SK-N-SH (cell line): ENCODE measurements at regions not wholly inside any gene's neighbourhood (a gene's known extent, or its start where the extent isn't known, plus 50 kb on each side); places are given as distances from the start of the nearest gene placed in this dataset.

Source experiments
- CTCF ChIA-PET: fragments of 300-600, 350-600 bp; formaldehyde crosslinking; extraction: SDS; loops from one replicate; lab custom pipeline; 2021; lab: Yijun Ruan, JAX
- POLR2A ChIA-PET: fragments of 350-600 bp; sonication (Branson Sonifier 250); formaldehyde crosslinking; extraction: SDS; loops from one replicate; lab custom pipeline; 2020; ENCODE audit warnings: antibody characterized with exemption, inconsistent platforms; lab: Yijun Ruan, JAX
- DNase-seq: peaks from one replicate; pipeline ENCODE4 v3.0.0; 2012
- H2AFZ ChIP-seq: fragments of 200-600 bp; sonication (generic); 2 replicates; pipeline ENCODE4 v1.8.1; 2016; ENCODE audit warnings: antibody characterized with exemption, mild to moderate bottlenecking, low read depth
- H3F3A ChIP-seq: fragments of 200-600 bp; sonication (generic); replicated peaks from 2 replicates; pipeline ENCODE3; 2016; ENCODE audit warnings: antibody characterized with exemption, mild to moderate bottlenecking; ENCODE audit not compliant: insufficient read depth
- H3K27ac ChIP-seq, 2 experiments: fragments of 200-500 bp in 1 of 2; fragments of 200-600 bp in 1 of 2; sonication (Bioruptor generic) in 1 of 2; sonication (generic), shearing (Covaris generic) in 1 of 2; 2 replicates each; pipeline versions ENCODE4 v1.5.1 to v1.6.1; 2014 to 2016; ENCODE audit warnings: low read depth in 2 of 2, inconsistent platforms in 1 of 2, low read length in 1 of 2, mild to moderate bottlenecking in 1 of 2, mixed read lengths in 1 of 2
- H3K27me3 ChIP-seq: fragments of 200-600 bp; sonication (generic), shearing (Covaris generic); 2 replicates; pipeline ENCODE4 v1.6.1; 2016; ENCODE audit warnings: mixed run types; ENCODE audit not compliant: insufficient read depth
- H3K36me3 ChIP-seq, 2 experiments: fragments of 200-500 bp in 1 of 2; fragments of 200-600 bp in 1 of 2; sonication (Bioruptor generic) in 1 of 2; sonication (generic) in 1 of 2; replicated peaks in 1 of 2; 2 replicates each; pipeline versions ENCODE3 to v1.5.1; 2014 to 2016; ENCODE audit warnings: low read length in 1 of 2, mild to moderate bottlenecking in 1 of 2; ENCODE audit not compliant: insufficient read depth in 2 of 2, control insufficient read depth in 1 of 2
- H3K4me1 ChIP-seq, 2 experiments: fragments of 200-500 bp in 1 of 2; fragments of 200-600 bp in 1 of 2; sonication (Bioruptor generic) in 1 of 2; sonication (generic), shearing (Covaris generic) in 1 of 2; 2 replicates each; pipeline versions ENCODE4 v1.5.1 to v1.6.1; 2014 to 2016; ENCODE audit warnings: low read depth in 1 of 2, low read length in 1 of 2, mixed run types in 1 of 2; ENCODE audit not compliant: insufficient read depth in 2 of 2, control insufficient read depth in 1 of 2
- H3K4me2 ChIP-seq: fragments of 200-600 bp; sonication (generic), shearing (Covaris generic); 2 replicates; pipeline ENCODE4 v1.6.1; 2017; ENCODE audit warnings: mixed run types
- H3K4me3 ChIP-seq, 2 experiments: fragments of 200-500 bp in 1 of 2; fragments of 200-600 bp in 1 of 2; sonication (Bioruptor generic) in 1 of 2; sonication (generic), shearing (Covaris generic) in 1 of 2; 2 replicates each; pipeline versions ENCODE4 v1.5.1 to v1.8.1; 2014 to 2016; ENCODE audit warnings: low read depth in 2 of 2, inconsistent platforms in 1 of 2, low read length in 1 of 2, mild to moderate bottlenecking in 1 of 2, mixed read lengths in 1 of 2, moderate library complexity in 1 of 2
- H3K79me2 ChIP-seq: fragments of 200-600 bp; sonication (generic); 2 replicates; pipeline ENCODE4 v1.8.1; 2017; ENCODE audit warnings: mild to moderate bottlenecking; ENCODE audit not compliant: insufficient read depth
- H3K9ac ChIP-seq: fragments of 200-600 bp; sonication (generic); 2 replicates; pipeline ENCODE4 v1.6.1; 2017; ENCODE audit warnings: mixed run types
- H3K9me2 ChIP-seq: fragments of 200-600 bp; sonication (generic); 2 replicates; pipeline ENCODE4 v1.6.1; 2017; ENCODE audit warnings: mixed run types
- H3K9me3 ChIP-seq: fragments of 200-600 bp; sonication (generic); 2 replicates; pipeline ENCODE4 v1.6.1; 2017; ENCODE audit warnings: mixed run types, mild to moderate bottlenecking, moderate library complexity
- H4K20me1 ChIP-seq: fragments of 200-600 bp; sonication (generic); 2 replicates; pipeline ENCODE4 v1.6.1; 2017; ENCODE audit warnings: mild to moderate bottlenecking, mixed run types; ENCODE audit not compliant: insufficient read depth
- CHD2 ChIP-seq: fragments of 150-350 bp; IDR thresholded peaks from 2 replicates; pipeline ENCODE4 v1.6.1; 2018; ENCODE audit warnings: low read length; ENCODE audit not compliant: partially characterized antibody
- ELF1 ChIP-seq: IDR thresholded peaks from 2 replicates; pipeline ENCODE4 v1.4.0; 2012
- EP300 ChIP-seq, 2 experiments: IDR thresholded peaks; 2 replicates each; pipeline versions ENCODE4 v1.4.0 to v1.6.1; 2012; ENCODE audit warnings: borderline replicate concordance in 1 of 2, low read depth in 1 of 2, low read length in 1 of 2
- FOSL2 ChIP-seq: IDR thresholded peaks from 2 replicates; pipeline ENCODE4 v1.4.0; 2012; ENCODE audit warnings: low read depth, mild to moderate bottlenecking, moderate library complexity, borderline replicate concordance
- FOXM1 ChIP-seq: IDR thresholded peaks from 2 replicates; pipeline ENCODE4 v1.4.0; 2012; ENCODE audit warnings: low read depth, mild to moderate bottlenecking
- GABPA ChIP-seq: IDR thresholded peaks from 2 replicates; pipeline ENCODE4 v1.4.0; 2012; ENCODE audit warnings: low read depth, mild to moderate bottlenecking
- MXI1 ChIP-seq: IDR thresholded peaks from 2 replicates; pipeline ENCODE4 v1.6.1; 2012; ENCODE audit warnings: mild to moderate bottlenecking, low read depth, low read length, improper control_type of control experiment
- NFIC ChIP-seq: IDR thresholded peaks from 2 replicates; pipeline ENCODE4 v1.4.0; 2012; ENCODE audit warnings: borderline replicate concordance
- NRF1 ChIP-seq: IDR thresholded peaks from 2 replicates; pipeline ENCODE4 v1.6.1; 2012; ENCODE audit warnings: low read depth, mild to moderate bottlenecking, low read length
- POLR2AphosphoS5 ChIP-seq: IDR thresholded peaks from 2 replicates; pipeline ENCODE4 v1.6.1; 2012; ENCODE audit warnings: low read depth, low read length
- SIN3A ChIP-seq: IDR thresholded peaks from 2 replicates; pipeline ENCODE4 v1.6.1; 2012; ENCODE audit warnings: low read depth, mild to moderate bottlenecking, low read length, moderate library complexity, borderline replicate concordance
- TCF12 ChIP-seq: IDR thresholded peaks from 2 replicates; pipeline ENCODE4 v1.4.0; 2012
- TEAD4 ChIP-seq: IDR thresholded peaks from 2 replicates; pipeline ENCODE4 v1.4.0; 2012; ENCODE audit warnings: mild to moderate bottlenecking, borderline replicate concordance; ENCODE audit not compliant: insufficient read depth
- WGBS: methylation state at CpG from one replicate; pipeline ENCODE4 v1.1.6; 2017; ENCODE audit warnings: low lambda C conversion rate; 5-methylcytosine and 5-hydroxymethylcytosine counted together
- TF ChIP-seq, protein P1 (sequence below): IDR thresholded peaks from 2 replicates; pipeline ENCODE4 v1.4.0; 2012; ENCODE audit warnings: low read depth, borderline replicate concordance
- TF ChIP-seq, protein P2 (sequence below): IDR thresholded peaks from 2 replicates; pipeline ENCODE4 v1.6.1; 2012; ENCODE audit warnings: mild to moderate bottlenecking, low read depth, low read length, moderate library complexity
- TF ChIP-seq, protein P3 (sequence below): fragments of 150-350 bp; IDR thresholded peaks from 2 replicates; pipeline ENCODE4 v1.6.1; 2016; ENCODE audit warnings: mild to moderate bottlenecking, low read depth, low read length

DNA sequence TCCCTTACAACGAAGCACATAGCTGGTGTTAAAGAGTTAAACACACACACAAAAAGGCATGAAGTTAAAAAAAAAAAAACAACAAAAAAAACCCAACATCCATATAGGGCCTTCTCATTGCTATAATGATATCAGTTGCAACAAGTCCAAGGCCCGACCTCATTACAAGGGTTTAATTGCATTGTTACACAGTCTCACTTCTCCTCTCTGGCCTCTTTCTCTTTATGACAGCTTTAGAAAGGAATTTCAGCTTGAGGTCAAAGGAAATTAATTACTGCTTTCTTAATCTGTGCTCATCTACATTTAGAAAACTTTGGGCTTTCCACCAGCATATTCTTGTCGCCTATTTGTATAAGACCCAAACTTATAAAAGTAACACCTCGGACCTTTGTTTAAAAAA is 342.1 kb downstream of the NR2F2 start:
- no peaks in the 10 kb centered on the region for H3K79me2 ChIP-seq
- POLR2A ChIA-PET, result no interaction called here
- no peaks in the 10 kb centered on the region for H3K9me3 ChIP-seq

DNA sequence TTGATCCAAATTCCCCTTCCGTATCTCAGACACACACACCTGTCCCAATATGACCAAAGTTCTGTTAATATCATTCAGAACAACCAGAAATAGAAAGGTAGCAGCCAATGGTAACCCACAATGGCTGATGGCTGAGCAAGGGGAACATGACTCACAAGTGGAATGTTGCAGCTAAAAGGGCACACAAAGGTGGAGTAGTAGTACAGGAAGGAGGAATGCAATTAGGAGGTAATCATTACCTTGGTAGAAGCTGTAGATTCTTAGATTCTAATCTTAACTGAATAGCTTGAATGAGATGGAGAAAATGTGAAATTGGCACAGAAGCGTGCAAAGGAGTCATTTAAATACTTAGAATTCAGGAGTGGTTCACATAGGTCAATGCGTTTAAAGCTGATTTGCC is 347.9 kb downstream of the NR2F2 start:
- no peaks in the 10 kb centered on the region for H3F3A ChIP-seq
- no peaks in the 10 kb centered on the region for H3K4me1 ChIP-seq
- no peak for TF ChIP-seq POLR2AphosphoS5
- TF ChIP-seq, protein P1, sequence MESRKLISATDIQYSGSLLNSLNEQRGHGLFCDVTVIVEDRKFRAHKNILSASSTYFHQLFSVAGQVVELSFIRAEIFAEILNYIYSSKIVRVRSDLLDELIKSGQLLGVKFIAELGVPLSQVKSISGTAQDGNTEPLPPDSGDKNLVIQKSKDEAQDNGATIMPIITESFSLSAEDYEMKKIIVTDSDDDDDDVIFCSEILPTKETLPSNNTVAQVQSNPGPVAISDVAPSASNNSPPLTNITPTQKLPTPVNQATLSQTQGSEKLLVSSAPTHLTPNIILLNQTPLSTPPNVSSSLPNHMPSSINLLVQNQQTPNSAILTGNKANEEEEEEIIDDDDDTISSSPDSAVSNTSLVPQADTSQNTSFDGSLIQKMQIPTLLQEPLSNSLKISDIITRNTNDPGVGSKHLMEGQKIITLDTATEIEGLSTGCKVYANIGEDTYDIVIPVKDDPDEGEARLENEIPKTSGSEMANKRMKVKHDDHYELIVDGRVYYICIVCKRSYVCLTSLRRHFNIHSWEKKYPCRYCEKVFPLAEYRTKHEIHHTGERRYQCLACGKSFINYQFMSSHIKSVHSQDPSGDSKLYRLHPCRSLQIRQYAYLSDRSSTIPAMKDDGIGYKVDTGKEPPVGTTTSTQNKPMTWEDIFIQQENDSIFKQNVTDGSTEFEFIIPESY, result no peak
- no peak for TF ChIP-seq GABPA
- no peak for TF ChIP-seq EP300 (IDR thresholded peaks at IDR 0.05; ENCODE audit: borderline replicate concordance in 1 of 2, low read depth in 1 of 2, low read length in 1 of 2)
- TF ChIP-seq TEAD4, result no peak
- TF ChIP-seq NFIC, result no peak
- TF ChIP-seq ELF1, result no peak
- no peak for TF ChIP-seq NRF1
- no peak for TF ChIP-seq FOXM1
- no peak for TF ChIP-seq MXI1
- TF ChIP-seq, protein P2, sequence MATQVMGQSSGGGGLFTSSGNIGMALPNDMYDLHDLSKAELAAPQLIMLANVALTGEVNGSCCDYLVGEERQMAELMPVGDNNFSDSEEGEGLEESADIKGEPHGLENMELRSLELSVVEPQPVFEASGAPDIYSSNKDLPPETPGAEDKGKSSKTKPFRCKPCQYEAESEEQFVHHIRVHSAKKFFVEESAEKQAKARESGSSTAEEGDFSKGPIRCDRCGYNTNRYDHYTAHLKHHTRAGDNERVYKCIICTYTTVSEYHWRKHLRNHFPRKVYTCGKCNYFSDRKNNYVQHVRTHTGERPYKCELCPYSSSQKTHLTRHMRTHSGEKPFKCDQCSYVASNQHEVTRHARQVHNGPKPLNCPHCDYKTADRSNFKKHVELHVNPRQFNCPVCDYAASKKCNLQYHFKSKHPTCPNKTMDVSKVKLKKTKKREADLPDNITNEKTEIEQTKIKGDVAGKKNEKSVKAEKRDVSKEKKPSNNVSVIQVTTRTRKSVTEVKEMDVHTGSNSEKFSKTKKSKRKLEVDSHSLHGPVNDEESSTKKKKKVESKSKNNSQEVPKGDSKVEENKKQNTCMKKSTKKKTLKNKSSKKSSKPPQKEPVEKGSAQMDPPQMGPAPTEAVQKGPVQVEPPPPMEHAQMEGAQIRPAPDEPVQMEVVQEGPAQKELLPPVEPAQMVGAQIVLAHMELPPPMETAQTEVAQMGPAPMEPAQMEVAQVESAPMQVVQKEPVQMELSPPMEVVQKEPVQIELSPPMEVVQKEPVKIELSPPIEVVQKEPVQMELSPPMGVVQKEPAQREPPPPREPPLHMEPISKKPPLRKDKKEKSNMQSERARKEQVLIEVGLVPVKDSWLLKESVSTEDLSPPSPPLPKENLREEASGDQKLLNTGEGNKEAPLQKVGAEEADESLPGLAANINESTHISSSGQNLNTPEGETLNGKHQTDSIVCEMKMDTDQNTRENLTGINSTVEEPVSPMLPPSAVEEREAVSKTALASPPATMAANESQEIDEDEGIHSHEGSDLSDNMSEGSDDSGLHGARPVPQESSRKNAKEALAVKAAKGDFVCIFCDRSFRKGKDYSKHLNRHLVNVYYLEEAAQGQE, result no peak
- TF ChIP-seq, protein P3, sequence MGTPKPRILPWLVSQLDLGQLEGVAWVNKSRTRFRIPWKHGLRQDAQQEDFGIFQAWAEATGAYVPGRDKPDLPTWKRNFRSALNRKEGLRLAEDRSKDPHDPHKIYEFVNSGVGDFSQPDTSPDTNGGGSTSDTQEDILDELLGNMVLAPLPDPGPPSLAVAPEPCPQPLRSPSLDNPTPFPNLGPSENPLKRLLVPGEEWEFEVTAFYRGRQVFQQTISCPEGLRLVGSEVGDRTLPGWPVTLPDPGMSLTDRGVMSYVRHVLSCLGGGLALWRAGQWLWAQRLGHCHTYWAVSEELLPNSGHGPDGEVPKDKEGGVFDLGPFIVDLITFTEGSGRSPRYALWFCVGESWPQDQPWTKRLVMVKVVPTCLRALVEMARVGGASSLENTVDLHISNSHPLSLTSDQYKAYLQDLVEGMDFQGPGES, result no peak
- no peaks in the 10 kb centered on the region; the same call in 1 of the 2 replicates for H3K9me3 ChIP-seq
- no peaks in the 10 kb centered on the region for H3K79me2 ChIP-seq
- no peaks in the 10 kb centered on the region for H4K20me1 ChIP-seq
- no peaks in the 10 kb centered on the region for H3K36me3 ChIP-seq
- no peak overlapping the region for H3K4me3 ChIP-seq
- WGBS, result 14% methylated on average over 3 of the region's 3 CpGs
- DNase-seq, result no peak
- no peak overlapping the region for H3K27ac ChIP-seq
- H3K9ac ChIP-seq, result no peak overlapping the region
- ChIA-PET POLR2A (no interaction called here), CTCF (no interaction called here)
- 0 out of 2 replicates have a peak, but pooled peaks cover 2% of the 10 kb centered on the region for H3K9me2 ChIP-seq
- H3K4me2 ChIP-seq, result no peak overlapping the region
- H2AFZ ChIP-seq, result no peak overlapping the region
- H3K27me3 ChIP-seq, result no peaks in the 10 kb centered on the region

More for the DNA sequence above, 342.1 kb downstream of the NR2F2 start:
- H3F3A ChIP-seq, result no peaks in the 10 kb centered on the region
- 12% methylated on average over 4 of the region's 4 CpGs for WGBS
- no peak for DNase-seq
- CTCF ChIA-PET, result interaction anchor here (1.2 kb wide), 1 partner anchor 29 kb away, joined by 5 read pairs; no protein-coding TSS in a partner anchor
- no peak overlapping the region for H3K4me3 ChIP-seq
- H4K20me1 ChIP-seq, result no peaks in the 10 kb centered on the region
- H3K27me3 ChIP-seq, result no peaks in the 10 kb centered on the region
- no peaks in the 10 kb centered on the region for H3K9me2 ChIP-seq
- H3K9ac ChIP-seq, result no peak overlapping the region
- no peak overlapping the region for H3K4me2 ChIP-seq
- no peak overlapping the region for H3K27ac ChIP-seq
- no peak for TF ChIP-seq TCF12
- TF ChIP-seq CHD2, result no peak
- no peak for TF ChIP-seq FOSL2
- no peak for TF ChIP-seq SIN3A
- H3K36me3 ChIP-seq, result no peaks in the 10 kb centered on the region
- no peak overlapping the region for H2AFZ ChIP-seq
- no peaks in the 10 kb centered on the region for H3K4me1 ChIP-seq
